ENCODE measurements at regions not wholly inside any gene's neighbourhood (a gene's known extent, or its start where the extent isn't known, plus 50 kb on each side); places are given as distances from the start of the nearest gene placed in this dataset.

- TF ChIP-seq POLR2AphosphoS5 (IDR thresholded peaks at IDR 0.05; ENCODE audit: insufficient read depth, low read depth, low read length): no peak
- TF ChIP-seq CTCF (IDR thresholded peaks at IDR 0.05; ENCODE audit: extremely low read depth in 1 of 2, insufficient read depth in 1 of 2, low read depth in 1 of 2, low read length in 2 of 2): no peak
- TF ChIP-seq POLR2A (IDR thresholded peaks at IDR 0.05; ENCODE audit: low read depth, low read length): no peak
- TF ChIP-seq MAX (IDR thresholded peaks at IDR 0.05; ENCODE audit: insufficient read depth, insufficient read length): no peak
Observed at GRCh38 chr9:84062538-84062937, 81.9 kb downstream of the RMI1 start.

All from endothelial cell of umbilical vein (primary cell).